ENCODE measurements at regions not wholly inside any gene's neighbourhood (a gene's known extent, or its start where the extent isn't known, plus 50 kb on each side); places are given as distances from the start of the nearest gene placed in this dataset.

DNA sequence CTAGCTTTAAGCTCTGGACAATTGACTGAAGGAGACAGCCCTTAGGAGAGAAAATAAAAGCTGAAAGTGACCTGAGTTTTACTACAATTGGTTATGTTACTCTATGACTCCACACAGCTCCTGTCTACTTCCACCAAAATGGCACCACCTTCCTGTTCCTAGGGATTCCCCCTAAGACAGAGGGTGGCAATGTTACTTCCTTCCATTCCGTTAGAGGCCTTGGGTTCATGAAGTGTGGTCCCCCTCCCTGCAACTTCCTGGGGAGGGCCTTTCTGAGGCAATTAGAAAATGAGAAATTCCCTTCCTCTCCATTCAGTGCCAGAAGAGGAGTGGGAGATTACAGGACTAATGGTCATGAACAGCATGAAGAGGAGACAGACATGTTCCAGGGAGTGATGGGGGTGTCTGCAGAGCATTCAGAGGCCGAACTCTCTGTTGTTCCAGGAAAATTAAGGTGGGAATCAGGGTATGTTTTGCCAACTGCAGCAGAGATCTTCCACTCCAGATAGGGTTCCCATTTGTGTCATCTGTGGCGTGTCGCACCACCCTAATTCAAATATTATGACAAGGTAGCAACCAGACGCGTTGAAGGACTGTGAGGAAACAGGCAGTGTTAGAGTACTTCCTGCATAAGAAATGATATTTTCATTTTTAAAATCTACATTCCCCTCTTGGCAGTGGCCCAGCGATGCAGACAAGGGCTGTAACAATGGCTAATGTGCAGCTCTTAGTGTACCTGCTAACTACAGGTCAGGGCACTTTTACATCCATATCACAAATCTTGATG, 53.1 kb upstream of the TRIM67 start:
- no peak for DNase-seq

DNA sequence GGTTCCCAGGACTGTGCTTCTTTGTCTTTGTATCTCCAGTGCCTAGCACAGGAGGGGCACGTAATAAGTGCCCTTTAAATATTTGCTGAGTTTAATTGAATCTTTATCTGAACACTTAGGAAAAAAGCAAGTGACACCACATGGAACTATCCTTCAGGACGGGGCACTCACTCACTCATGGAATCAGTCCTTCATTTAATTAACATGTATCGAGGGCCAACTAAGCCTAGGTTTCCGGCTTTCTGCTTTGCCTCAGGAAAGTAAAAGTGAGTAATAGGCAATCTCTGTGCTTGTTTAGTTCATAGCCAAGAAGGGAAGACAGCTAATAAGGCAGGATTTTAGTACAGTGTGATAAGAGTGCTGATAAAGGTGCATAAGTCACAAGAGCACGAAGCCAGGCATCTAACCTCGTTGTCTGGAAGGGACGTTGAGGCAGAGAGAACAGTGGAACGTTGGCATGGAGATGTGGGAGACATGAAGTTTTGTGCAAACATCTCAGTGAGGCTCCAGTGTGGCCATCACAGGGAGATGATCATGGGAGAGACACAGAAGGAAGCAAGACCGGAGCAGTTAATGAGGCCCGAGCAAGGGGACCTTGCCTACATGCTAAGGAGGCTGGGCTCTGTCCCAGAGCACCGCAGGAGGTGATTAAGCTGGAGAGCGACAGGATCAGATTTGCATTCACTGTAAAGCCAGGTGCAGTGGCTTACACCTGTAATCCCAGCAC, 54.1 kb upstream of the TRIM67 start:
- DNase-seq = no peak

DNA sequence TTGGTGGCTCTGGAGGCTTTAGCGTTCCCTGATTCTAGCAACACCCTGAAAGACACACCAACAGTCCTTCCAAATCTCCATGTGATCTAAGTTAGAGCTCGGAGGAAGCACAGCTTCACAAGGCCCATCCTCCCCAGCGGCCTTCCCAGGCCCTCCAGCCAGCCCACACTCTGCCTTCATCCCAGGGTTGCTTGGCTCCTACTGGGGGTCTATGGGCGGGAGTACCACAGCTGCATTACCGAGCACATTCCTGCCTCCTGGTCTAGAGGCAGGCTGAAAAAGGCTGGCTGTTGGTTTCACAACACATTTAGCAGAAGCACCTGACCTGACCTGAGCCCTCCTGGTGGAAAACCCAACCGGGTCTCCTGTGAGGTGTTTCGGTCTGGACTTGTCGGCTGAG, 54.7 kb upstream of the TRIM67 start:
- DNase-seq = no peak

DNA sequence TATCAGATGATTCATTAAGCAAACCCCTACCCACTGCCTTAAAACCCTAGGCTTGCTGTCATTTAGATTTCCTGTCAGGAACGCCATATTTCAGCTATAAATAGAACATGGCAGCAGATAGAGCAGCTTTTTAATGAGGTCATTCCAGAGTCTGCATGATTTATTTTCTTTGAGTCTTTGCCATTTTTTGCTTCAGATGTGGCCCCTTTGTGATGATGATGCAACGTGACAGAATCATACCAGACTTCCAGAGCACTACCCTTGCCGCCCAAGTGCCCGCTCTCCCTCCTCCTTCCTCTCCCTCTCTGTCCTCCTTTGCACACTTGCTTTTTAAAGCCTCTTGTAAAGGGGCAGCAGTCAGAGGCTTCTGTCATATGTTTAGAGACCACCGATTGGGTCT, 55.5 kb upstream of the TRIM67 start:
- no peak for DNase-seq

DNA sequence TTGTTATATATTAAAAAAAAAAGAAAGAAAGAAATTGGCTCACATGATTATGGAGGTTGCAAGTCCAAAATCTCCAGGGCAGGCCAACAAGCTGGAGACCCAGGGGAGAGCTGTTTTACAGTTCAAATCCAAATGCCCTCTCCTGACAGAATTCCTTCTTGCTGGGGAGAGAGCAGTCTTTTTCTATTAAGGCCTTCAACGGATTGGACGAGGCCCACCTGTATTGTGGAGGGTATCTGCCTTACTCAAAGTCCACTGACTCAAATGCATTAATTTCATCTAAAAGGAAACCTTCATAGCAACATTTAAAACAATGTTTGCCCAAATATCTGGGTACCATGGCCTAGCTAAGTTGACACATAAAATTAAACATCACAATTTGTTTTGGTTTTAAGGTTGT, 56.9 kb upstream of the TRIM67 start:
- no peak for DNase-seq

DNA sequence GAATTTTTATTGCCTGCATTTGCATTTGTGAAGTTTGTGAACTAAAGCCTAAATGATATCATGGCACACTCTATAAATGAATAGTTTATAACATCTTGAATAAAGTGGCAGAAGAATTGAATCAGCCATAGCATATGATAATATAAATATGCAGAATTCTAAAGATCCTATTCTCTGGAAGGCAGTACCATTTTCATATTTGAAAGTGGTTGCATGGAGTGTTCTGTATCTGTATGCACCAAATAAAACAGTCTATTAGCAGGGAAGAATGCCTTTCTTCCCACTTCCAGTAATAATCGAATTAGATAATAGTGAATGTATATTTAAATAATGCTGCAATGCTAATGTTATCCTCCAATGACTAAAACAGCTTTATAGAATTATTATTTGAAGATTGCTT, 57.9 kb upstream of the TRIM67 start:
- no peak for DNase-seq

DNA sequence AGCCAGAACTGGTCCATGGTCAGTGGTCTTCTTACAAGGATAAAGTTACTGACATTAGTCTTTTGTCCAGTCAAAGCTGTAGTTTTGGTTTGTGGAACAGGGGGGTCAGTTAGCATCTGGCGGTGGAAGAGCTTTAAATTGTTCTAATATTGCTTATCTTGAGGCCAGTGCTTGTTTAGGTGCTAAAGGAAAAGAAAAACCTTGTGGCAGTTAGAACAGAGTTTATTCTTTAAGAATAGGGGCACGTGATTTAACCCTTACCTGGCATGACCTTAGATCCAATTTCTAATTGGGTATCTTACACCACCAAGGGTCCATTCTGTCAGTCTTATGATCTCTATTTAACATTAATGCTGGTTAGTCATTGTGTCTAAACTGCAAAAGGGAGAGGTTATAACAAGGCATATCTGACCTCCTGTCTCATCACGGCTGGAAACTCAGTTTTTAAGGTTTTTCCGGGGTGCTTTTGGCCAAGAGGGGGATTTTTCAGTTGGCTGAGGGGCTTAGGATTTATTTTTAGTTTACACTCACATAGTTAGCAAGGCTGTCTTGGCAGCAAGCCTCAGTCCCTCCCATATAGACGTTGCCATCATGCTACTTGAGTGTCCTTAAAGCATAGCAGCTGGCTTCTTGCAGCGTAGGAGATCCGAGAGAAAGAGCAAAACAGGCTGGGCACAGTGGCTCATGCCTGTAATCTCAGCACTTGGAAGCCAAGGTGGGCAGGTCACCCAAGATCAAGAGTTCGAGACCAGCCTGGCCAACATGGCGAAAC, 60.1 kb upstream of the FAM89A start:
- no peak for DNase-seq

DNA sequence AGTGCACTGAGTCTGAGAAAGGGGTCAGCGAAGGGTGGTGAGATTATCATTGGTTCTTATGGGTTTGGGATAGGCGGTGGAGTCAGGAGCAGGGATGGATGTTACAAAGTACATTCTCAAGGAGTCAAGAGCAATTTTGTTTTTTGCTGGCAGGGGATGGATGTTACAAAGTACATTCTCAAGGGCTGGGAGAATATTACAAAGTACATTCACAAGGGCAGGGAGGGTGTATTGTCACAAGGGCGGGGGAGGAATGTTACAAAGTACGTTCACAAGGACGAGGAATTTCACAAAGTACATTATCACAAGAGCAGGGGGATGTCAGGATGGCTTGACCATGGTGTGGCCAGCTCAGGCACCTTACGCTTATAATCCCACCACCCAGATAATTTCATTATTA, 59.3 kb upstream of the FAM89A start:
- DNase-seq = no peak

DNA sequence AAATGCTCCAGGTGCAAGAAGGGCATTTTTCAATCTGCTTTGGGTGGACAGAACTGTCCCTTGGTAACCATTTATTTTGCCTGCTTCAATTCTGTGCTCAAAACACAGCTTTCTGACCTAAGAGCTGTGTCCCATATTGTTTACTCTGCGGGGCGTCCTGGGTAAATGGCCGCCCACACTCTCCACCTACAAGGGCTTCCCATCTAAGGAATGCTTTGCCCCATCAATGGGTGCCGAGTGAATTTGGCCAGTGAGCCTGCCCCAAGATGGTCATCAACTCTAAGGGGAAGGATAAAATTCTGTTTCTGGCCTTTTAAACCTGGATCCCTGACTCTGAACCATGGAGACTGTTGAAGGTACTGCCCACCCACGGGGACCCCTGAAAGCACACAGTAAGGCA, 55.5 kb upstream of the FAM89A start:
- DNase-seq = no peak

DNA sequence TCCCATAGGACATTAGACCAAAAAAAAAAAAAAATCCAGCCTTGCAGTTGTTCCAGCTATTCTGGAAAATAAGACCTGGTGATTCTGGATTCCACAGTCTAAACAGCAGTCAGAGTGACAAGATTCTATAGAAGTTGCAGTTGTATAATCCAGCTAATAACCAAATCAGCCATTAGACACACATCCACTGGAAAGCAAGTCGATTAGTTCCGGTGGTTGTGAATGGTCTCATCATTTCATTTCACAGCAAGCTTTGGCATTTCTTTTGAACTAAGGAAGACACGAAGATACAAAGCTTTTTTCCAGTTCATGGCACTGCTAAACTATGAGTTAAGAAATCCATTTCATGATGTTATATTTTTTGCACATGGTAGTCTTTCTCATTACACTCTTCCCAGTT, 54.4 kb upstream of the FAM89A start:
- DNase-seq = no peak

DNA sequence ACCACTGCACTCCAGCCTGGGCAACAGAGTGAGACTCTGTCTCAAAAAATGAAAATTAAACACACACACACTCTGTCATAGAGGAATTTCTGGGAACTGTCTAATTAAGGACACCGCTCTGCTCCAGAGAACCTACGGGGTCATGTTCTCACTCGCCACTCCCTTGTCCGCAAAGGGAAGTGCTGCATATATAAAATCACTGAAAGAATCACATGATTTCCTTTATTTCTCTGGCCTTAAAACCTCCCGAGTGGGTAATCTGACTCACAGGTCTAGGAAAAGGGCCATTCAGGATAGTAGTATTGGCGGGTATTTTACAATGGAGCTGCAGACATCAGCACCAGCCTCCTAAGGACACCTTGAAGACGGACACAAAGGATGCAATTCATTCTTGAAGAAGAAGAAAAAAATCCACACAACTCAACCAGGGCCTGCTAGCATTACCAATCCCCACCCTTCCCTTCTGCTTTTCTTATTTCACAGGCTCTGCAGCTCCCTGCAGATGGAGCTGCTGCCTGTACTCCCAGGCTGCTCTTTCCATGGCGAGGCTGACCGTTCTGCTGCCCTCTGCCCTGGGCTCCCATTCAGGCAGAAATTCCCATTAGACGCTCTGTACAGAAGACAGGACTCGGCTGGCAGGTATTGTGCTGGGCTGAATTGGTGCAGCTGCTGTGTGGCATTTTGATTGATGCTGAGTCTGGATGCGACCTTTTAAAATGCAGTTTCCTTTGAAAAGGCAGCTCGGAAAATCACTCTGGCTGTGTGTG, 53.3 kb upstream of the FAM89A start:
- no peak for DNase-seq

DNA sequence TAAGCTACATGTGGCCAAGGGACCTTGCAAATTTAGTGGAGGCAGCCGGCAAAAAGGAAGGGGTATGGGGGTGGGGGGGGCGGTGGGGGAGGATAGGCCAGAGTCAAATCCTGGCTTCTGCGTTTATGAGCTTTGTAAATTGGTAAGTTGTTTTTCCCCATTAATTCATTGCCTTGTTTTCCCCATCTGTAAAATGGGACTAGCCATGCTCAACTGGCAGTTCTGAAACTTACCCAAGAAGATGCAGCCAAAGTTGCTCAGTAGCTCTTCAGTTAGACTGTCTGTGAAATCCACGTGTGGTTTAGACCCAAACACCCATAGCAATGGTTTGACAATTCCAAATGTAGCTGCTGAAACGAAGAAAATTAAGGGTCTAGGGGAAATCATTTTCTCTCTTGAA, 52.3 kb upstream of the FAM89A start:
- no peak for DNase-seq

DNA sequence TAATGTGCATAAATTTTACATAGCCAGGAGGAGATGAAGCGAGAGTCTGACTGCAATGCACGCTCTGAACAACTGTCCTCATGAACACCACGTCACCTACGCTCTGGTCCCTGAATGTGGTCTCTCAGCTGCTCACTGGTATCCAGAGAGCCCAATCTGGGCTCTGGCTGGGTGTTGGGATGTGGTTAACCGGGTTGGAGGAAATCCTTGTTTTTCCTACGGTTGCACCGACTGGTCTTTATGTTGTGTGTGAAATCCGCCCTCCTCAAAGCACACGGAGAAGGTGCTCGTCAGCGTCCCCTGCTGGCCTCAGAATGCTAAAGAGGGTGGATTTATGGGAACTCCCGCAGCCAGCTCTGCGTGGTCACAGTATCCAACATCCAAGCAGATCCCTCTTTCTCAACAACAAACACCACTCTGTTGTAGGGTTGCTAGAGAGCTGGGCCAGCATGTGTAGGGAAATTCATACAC, 51.8 kb upstream of the FAM89A start:
- peak; percentile 34 for DNase-seq

DNA sequence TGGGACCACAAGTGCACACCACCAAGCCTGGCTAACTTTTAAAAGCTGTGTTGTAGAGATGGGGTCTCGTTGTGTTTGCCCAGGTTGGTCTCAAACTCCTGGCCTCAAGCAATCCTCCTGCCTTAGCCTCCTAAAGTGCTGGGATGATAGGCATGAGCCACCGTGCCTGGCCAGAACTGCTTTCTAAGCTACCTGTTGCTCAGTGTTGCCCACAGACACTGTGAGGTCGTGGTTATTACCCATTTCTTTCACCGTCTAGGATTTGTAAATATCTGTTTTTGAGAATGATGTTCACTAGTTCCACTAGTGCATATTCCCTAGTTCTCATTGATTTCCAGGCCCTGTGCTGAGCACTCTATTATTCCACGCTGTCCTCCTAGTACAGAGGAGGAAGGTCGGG, 51.4 kb upstream of the FAM89A start:
- no peak for DNase-seq

Data from T-helper 9 cell (primary cell).